Neutrophil (primary cell): ENCODE measurements at regions not wholly inside any gene's neighbourhood (a gene's known extent, or its start where the extent isn't known, plus 50 kb on each side); places are given as distances from the start of the nearest gene placed in this dataset.
"Not testable (repeated sequence)": the region's sequence is repeated elsewhere in the genome, so short reads cannot be mapped to it uniquely, and the experiment has no call there.

Source experiments
- H3K27ac ChIP-seq: fragments of 200-600 bp; sonication (generic); 2 replicates; pipeline ENCODE4 v1.5.1; 2016; ENCODE audit warnings: mild to moderate bottlenecking, moderate library complexity
- H3K27me3 ChIP-seq: fragments of 200-600 bp; sonication (generic); 2 replicates; pipeline ENCODE4 v1.6.0; 2016; ENCODE audit warnings: mild to moderate bottlenecking
- H3K36me3 ChIP-seq: fragments of 200-600 bp; sonication (generic); 2 replicates; pipeline ENCODE4 v1.5.1; 2017
- H3K4me1 ChIP-seq, 2 experiments: fragments of 200-600 bp in 1 of 2; sonication (generic) in 1 of 2; 1 replicate in 1 of 2; 2 replicates in 1 of 2; pipeline versions ENCODE4 v1.5.1 to v1.6.1; 2013 to 2016; ENCODE audit warnings: low read depth in 1 of 2, low read length in 1 of 2, mild to moderate bottlenecking in 1 of 2, moderate library complexity in 1 of 2; ENCODE audit not compliant: control insufficient read depth in 1 of 2, insufficient read depth in 1 of 2
- H3K4me3 ChIP-seq, 2 experiments: fragments of 200-600 bp in 1 of 2; sonication (generic) in 1 of 2; 1 replicate in 1 of 2; 2 replicates in 1 of 2; pipeline ENCODE4 v1.5.1; 2013 to 2016; ENCODE audit warnings: low read depth in 1 of 2, low read length in 1 of 2, mild to moderate bottlenecking in 1 of 2, moderate library complexity in 1 of 2
- H3K9me3 ChIP-seq: fragments of 200-600 bp; sonication (generic); 2 replicates; pipeline ENCODE4 v1.5.1; 2016
- TF ChIP-seq, protein P1 (sequence below): fragments of 200-600 bp; sonication (generic); IDR thresholded peaks from 2 replicates; pipeline ENCODE4 v1.5.1; 2016; ENCODE audit warnings: antibody characterized with exemption

DNA sequence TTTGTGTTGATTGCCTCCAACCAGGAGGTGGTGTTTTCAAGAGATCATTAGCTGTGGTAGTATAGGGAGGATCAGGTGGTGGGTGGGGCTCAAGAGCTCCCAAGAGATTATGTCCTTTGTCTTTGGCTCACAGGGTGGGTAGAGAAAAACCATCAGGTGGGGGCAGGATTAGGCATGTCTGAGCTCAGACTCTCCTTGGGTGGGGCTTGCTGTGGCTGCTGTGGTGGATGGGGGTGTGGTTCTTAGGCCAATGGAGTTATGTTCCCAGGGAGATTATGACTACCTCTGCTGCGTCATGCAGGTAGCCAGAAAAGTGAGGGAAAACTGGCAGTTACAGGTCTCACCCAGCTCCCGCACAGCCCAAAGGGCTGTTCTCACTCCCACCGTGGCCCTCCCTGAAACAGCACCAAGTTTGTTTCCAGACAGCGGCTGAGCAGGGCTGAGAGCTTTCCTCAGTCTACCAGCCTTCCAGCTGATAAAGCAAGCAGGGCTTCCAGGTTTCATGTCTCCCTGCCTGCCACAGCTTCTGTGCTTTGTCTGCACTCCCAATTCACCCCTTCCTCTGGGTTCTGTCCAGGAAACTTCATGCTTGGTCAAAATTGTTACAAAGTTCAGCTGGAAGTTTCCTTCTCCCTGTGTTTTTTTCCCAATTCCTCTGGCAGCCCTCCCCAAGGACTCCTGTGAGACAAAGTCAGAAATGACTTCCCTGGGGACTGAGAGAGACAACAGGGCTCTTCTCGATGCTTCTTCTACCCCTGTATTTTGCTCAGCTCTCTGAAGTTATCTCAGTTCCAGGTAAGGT, 481.1 kb upstream of the MAN1A1 start:
- Histone ChIP-seq H3K4me3 (no peak overlapping the region), H3K27me3 (no peaks in the 10 kb centered on the region), H3K9me3 (no peaks in the 10 kb centered on the region), H3K36me3 (no peaks in the 10 kb centered on the region), H3K27ac (no peak overlapping the region), H3K4me1 (no peaks in the 10 kb centered on the region)
- TF ChIP-seq, protein P1, sequence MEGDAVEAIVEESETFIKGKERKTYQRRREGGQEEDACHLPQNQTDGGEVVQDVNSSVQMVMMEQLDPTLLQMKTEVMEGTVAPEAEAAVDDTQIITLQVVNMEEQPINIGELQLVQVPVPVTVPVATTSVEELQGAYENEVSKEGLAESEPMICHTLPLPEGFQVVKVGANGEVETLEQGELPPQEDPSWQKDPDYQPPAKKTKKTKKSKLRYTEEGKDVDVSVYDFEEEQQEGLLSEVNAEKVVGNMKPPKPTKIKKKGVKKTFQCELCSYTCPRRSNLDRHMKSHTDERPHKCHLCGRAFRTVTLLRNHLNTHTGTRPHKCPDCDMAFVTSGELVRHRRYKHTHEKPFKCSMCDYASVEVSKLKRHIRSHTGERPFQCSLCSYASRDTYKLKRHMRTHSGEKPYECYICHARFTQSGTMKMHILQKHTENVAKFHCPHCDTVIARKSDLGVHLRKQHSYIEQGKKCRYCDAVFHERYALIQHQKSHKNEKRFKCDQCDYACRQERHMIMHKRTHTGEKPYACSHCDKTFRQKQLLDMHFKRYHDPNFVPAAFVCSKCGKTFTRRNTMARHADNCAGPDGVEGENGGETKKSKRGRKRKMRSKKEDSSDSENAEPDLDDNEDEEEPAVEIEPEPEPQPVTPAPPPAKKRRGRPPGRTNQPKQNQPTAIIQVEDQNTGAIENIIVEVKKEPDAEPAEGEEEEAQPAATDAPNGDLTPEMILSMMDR = no peak

DNA sequence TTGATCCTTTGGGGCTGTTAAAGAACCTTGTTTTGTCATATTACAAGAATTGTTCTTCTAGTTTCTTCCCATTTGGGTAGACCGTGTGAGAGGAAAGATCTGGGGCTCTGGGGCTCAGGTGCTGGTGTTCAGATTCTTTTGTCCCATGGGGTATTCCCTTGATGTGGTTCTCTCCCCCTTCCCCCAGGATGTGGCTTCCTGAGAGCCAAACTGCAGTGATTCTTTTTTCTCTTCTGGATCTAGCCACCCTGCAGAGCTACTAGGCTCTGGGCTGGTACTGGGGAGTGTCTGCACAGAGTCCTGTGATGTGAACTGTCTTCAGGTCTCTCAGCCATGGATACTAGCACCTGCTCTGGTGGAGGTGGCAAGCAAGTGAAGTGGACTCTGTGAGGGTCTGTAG, 480.5 kb upstream of the MAN1A1 start:
- Histone ChIP-seq H3K27me3 (no peaks in the 10 kb centered on the region), H3K4me3 (no peak overlapping the region), H3K9me3 (no peaks in the 10 kb centered on the region), H3K36me3 (no peaks in the 10 kb centered on the region), H3K4me1 (no peaks in the 10 kb centered on the region), H3K27ac (no peak overlapping the region)
- TF ChIP-seq, protein P1 = no peak

DNA sequence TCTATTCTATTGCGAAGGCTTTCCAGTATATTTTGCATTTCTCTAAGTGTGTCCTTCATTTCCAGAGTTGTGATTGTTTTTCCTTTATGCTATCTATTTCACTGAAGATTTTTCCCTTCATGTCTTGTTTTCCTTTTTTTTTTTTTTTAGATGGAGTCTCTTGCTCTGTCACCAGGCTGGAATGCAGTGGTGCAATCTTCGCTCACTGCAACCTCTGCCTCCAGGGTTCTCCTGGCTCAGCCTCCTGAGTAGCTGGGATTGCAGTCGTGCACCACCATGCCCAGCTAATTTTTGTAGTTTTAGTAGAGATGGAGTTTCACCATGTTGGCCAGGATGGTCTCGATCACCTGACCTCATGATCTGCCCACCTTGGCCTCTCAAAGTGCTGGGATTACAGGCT, 479.9 kb upstream of the MAN1A1 start:
- not testable (repeated sequence) for H3K27ac ChIP-seq, H3K9me3 ChIP-seq, H3K36me3 ChIP-seq, H3K27me3 ChIP-seq, H3K4me1 ChIP-seq, H3K4me3 ChIP-seq

GRCh38 chr6:119829006-119829405, 479.4 kb upstream of the MAN1A1 start:
- Histone ChIP-seq H3K4me1 (no peaks in the 10 kb centered on the region), H3K36me3 (no peaks in the 10 kb centered on the region), H3K4me3 (no peak overlapping the region), H3K9me3 (no peaks in the 10 kb centered on the region), H3K27me3 (no peaks in the 10 kb centered on the region), H3K27ac (no peak overlapping the region)
- TF ChIP-seq, protein P1 = no peak

- H3K4me3 ChIP-seq = no peak overlapping the region
- H3K36me3 ChIP-seq = no peaks in the 10 kb centered on the region
- H3K27me3 ChIP-seq = no peaks in the 10 kb centered on the region
- H3K27ac ChIP-seq = no peak overlapping the region
- H3K4me1 ChIP-seq = no peaks in the 10 kb centered on the region
- no peaks in the 10 kb centered on the region for H3K9me3 ChIP-seq
- TF ChIP-seq, protein P1 = no peak
These were observed 471.8 kb upstream of the MAN1A1 start for GRCh38 chr6:119821380-119821779.

GRCh38 chr6:119818876-119819275, 469.3 kb upstream of the MAN1A1 start:
- H3K36me3 ChIP-seq = no peaks in the 10 kb centered on the region
- TF ChIP-seq, protein P1 = no peak

More at GRCh38 chr6:119818876-119819275, 469.3 kb upstream of the MAN1A1 start:
- Histone ChIP-seq H3K4me1 (no peaks in the 10 kb centered on the region), H3K4me3 (no peak overlapping the region), H3K27me3 (no peaks in the 10 kb centered on the region), H3K27ac (no peak overlapping the region), H3K9me3 (no peaks in the 10 kb centered on the region)
